ENCODE measurements at regions not wholly inside any gene's neighbourhood (a gene's known extent, or its start where the extent isn't known, plus 50 kb on each side); places are given as distances from the start of the nearest gene placed in this dataset.

DNA sequence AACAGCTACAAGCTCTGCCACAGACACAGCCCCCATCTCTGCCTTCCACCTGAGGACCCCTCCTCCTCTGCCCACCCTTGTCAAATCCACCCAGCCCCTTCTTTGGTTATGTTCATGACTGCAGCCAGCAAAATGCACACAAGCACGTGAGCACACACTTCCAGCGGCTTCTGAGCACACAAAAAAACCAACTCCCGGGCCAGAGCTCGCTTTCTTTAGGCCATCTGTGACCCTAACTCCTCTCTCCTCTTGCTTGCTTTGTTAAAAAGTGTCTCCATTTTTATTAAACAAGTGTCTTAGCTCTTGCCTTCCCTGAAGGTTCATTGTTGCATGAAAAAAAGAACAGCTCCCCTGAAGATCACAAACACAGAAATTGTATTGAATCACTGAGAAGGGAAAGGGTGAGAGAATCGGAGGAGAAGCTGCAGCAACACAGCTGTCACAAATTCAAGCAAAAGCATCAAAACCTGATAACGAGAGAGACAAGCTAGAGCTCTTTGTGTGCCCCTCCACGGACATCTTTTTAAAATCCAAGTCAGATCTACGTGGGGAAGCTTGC lies 142.1 kb downstream of the CD83 start:
- no peak overlapping the region for H3K27ac ChIP-seq (ENCODE audit: insufficient read depth in 1 of 2, low read depth in 1 of 2, low read length in 2 of 2, poor library complexity in 1 of 2, severe bottlenecking in 2 of 2)
- no peaks in the 10 kb centered on the region for H3K36me3 ChIP-seq (ENCODE audit: control insufficient read depth in 4 of 4, insufficient read depth in 4 of 4, low read length in 3 of 4)
- peaks cover 5 to 16% (median 9%) of the 10 kb centered on the region in 5 experiments for H3K9me3 ChIP-seq (ENCODE audit: control extremely low read depth in 1 of 5, control insufficient read depth in 4 of 5, insufficient read depth in 2 of 5, low read depth in 1 of 5, low read length in 4 of 5)
- no peak overlapping the region for H3K4me3 ChIP-seq (ENCODE audit: control insufficient read depth in 1 of 7, extremely low read depth in 1 of 7, insufficient read depth in 4 of 7, low read depth in 2 of 7, low read length in 6 of 7)
- no peaks in the 10 kb centered on the region for H3K4me1 ChIP-seq (ENCODE audit: control extremely low read depth in 1 of 4, control insufficient read depth in 4 of 4, insufficient read depth in 4 of 4, low read length in 3 of 4)
- ChIA-PET CTCF (interaction anchor here (0.9 to 1.1 kb wide), 2 partner anchors 9 to 11 kb away, joined by 3 read pairs; no protein-coding TSS in a partner anchor), POLR2A (no interaction called here)
- 99% methylated on average over 8 of the region's 8 CpGs for WGBS (ENCODE audit: insufficient coverage)
- no peaks in the 10 kb centered on the region for H3K27me3 ChIP-seq (replicated peaks in 2 of 5; ENCODE audit: control insufficient read depth in 4 of 5, insufficient read depth in 5 of 5, low read length in 4 of 5)
- no peak for DNase-seq

DNA sequence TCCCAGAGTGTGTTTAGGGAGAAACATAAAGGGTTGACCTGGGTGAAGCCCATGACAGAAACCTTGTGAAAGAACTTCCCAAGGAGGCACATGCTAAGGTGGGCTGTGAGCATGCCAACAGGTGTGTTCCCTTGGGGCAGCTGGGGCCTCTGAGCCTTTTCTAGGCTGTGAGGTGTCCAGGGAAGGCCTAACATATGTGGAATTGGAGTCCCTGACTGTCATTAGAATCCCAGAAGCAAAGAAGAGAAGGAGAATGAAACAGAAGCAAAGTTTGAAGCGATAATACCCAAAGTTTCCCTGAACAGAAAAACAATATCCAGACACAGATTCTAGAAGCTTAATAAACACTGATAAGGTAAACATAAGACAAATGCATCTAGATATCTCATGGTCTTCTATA lies 143.3 kb downstream of the CD83 start:
- WGBS (ENCODE audit: insufficient coverage), result no CpG with 5 or more reads among the region's 1 CpG
- Histone ChIP-seq H3K4me3 (ENCODE audit: control insufficient read depth in 1 of 7, extremely low read depth in 1 of 7, insufficient read depth in 4 of 7, low read depth in 2 of 7, low read length in 6 of 7) (no peak overlapping the region), H3K27me3 (replicated peaks in 2 of 5; ENCODE audit: control insufficient read depth in 4 of 5, insufficient read depth in 5 of 5, low read length in 4 of 5) (no peaks in the 10 kb centered on the region), H3K36me3 (ENCODE audit: control insufficient read depth in 4 of 4, insufficient read depth in 4 of 4, low read length in 3 of 4) (no peaks in the 10 kb centered on the region), H3K9me3 (ENCODE audit: control extremely low read depth in 1 of 5, control insufficient read depth in 4 of 5, insufficient read depth in 2 of 5, low read depth in 1 of 5, low read length in 4 of 5) (peaks cover 5 to 16% (median 9%) of the 10 kb centered on the region in 5 experiments), H3K27ac (ENCODE audit: insufficient read depth in 1 of 2, low read depth in 1 of 2, low read length in 2 of 2, poor library complexity in 1 of 2, severe bottlenecking in 2 of 2) (no peak overlapping the region), H3K4me1 (ENCODE audit: control extremely low read depth in 1 of 4, control insufficient read depth in 4 of 4, insufficient read depth in 4 of 4, low read length in 3 of 4) (no peaks in the 10 kb centered on the region)
- no peak for DNase-seq
- ChIA-PET POLR2A (no interaction called here), CTCF (no interaction called here)

DNA sequence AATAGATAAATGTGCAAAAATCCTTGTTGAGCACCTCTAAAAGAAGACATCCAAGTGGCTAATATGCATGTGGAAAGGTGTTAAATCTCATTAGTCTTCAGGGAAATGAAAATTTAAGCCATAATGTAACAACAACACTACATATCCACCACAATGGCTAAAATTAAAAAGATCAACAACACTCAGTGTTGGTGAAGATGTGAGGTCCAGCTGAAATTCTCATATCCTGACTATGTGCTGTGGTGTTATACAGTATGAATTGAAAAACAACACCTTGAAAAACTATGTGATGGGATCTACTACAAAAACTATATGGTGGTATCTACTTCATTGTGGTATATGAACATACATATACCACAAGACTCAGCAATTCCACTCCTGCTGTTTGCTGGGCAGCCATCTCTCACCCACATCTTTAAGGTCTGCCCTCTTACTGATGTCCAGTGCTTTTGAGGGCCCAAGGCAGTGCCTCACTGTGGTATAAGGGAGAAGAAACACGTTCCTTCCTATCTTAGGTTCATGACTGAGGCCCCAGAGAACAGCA lies 146.4 kb downstream of the CD83 start:
- Histone ChIP-seq H3K4me3 (ENCODE audit: control insufficient read depth in 1 of 7, extremely low read depth in 1 of 7, insufficient read depth in 4 of 7, low read depth in 2 of 7, low read length in 6 of 7) (no peak overlapping the region), H3K9me3 (ENCODE audit: control extremely low read depth in 1 of 5, control insufficient read depth in 4 of 5, insufficient read depth in 2 of 5, low read depth in 1 of 5, low read length in 4 of 5) (peaks cover 5 to 16% (median 9%) of the 10 kb centered on the region in 5 experiments), H3K36me3 (ENCODE audit: control insufficient read depth in 4 of 4, insufficient read depth in 4 of 4, low read length in 3 of 4) (no peaks in the 10 kb centered on the region), H3K4me1 (ENCODE audit: control extremely low read depth in 1 of 4, control insufficient read depth in 4 of 4, insufficient read depth in 4 of 4, low read length in 3 of 4) (no peaks in the 10 kb centered on the region), H3K27ac (ENCODE audit: insufficient read depth in 1 of 2, low read depth in 1 of 2, low read length in 2 of 2, poor library complexity in 1 of 2, severe bottlenecking in 2 of 2) (no peak overlapping the region), H3K27me3 (replicated peaks in 2 of 5; ENCODE audit: control insufficient read depth in 4 of 5, insufficient read depth in 5 of 5, low read length in 4 of 5) (no peaks in the 10 kb centered on the region)
- ChIA-PET CTCF (no interaction called here), POLR2A (no interaction called here)
- DNase-seq, result no peak
- WGBS (ENCODE audit: insufficient coverage), result no CpG with 5 or more reads among the region's 1 CpG

DNA sequence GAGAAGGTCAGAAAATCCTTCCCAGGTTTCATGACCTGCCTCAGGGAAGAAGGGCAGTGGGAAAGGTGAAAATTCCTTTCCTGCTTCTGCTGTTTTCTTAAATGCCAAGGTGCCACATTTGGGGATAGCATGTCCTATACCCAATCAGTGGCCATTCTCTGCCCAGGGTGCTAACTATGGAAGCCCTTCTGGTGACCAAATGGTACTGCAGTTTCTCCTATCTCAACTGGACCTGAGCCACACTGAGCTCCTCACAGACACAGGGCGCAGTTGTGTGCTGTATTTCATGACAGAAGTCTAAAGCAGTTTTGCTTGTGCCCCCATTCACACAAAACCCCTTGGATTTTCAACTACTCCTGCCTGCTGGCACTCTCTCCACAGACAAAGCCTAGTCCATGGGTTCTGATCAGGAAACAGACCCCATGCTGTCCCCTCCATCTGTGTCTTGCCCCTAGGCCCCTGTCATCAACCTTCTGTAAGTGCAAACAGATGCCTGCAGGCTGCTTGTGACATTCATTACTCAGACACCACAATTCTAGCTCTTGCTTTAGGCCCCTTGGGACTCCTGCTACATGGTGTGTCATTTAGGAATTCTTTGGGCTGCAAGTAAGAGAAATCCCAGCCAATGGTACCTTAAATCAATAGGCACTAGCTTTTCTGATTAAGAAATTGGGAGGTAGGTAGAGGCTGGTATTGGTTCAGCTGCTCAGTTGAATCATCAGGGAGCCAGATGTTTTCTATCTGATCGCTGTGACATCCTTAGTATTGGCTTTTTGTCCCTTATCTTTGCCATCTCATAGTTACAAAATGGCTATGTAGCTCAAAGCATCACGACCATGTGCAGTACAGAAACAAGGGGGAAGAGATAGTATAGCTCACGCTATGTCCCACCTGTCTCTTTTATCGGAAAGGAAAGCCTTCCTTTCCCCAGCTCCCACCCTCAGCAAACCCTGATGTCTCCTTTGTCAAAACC lies 147.8 kb downstream of the CD83 start:
- Histone ChIP-seq H3K9me3 (ENCODE audit: control extremely low read depth in 1 of 5, control insufficient read depth in 4 of 5, insufficient read depth in 2 of 5, low read depth in 1 of 5, low read length in 4 of 5) (peaks cover 5 to 16% (median 9%) of the 10 kb centered on the region in 5 experiments), H3K27me3 (replicated peaks in 2 of 5; ENCODE audit: control insufficient read depth in 4 of 5, insufficient read depth in 5 of 5, low read length in 4 of 5) (no peaks in the 10 kb centered on the region), H3K4me1 (ENCODE audit: control extremely low read depth in 1 of 4, control insufficient read depth in 4 of 4, insufficient read depth in 4 of 4, low read length in 3 of 4) (peaks cover 0 to under 1% (median 0%) of the 10 kb centered on the region in 4 experiments), H3K36me3 (ENCODE audit: control insufficient read depth in 4 of 4, insufficient read depth in 4 of 4, low read length in 3 of 4) (no peaks in the 10 kb centered on the region), H3K27ac (ENCODE audit: insufficient read depth in 1 of 2, low read depth in 1 of 2, low read length in 2 of 2, poor library complexity in 1 of 2, severe bottlenecking in 2 of 2) (no peak overlapping the region), H3K4me3 (ENCODE audit: control insufficient read depth in 1 of 7, extremely low read depth in 1 of 7, insufficient read depth in 4 of 7, low read depth in 2 of 7, low read length in 6 of 7) (no peak overlapping the region)
- no peak for DNase-seq
- 100% methylated on average over 3 of the region's 5 CpGs for WGBS (ENCODE audit: insufficient coverage)
- ChIA-PET POLR2A (no interaction called here), CTCF (no interaction called here)

DNA sequence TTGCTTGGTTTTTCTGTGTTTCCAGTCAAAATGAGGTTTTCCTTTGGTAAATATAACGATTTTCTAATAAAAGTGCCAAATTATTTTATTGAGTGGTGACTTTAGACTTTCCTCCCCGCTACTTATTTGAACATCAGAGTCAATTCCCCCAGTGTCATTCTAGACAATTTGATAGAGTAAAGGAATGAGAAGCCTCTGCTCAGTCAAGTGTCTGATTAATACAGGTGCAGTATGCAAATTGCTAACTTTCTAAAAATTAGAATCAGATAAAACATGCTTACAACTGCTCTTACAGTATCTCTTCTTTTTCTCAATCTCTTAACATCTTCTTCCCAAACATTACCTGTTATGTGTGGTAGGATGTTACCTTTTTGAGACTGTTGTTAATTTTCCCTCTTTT lies 148.7 kb downstream of the CD83 start:
- CTCF ChIA-PET, result no interaction called here
- H3K4me3 ChIP-seq (ENCODE audit: control insufficient read depth in 1 of 7, extremely low read depth in 1 of 7, insufficient read depth in 4 of 7, low read depth in 2 of 7, low read length in 6 of 7), result no peak overlapping the region
- no peaks in the 10 kb centered on the region for H3K36me3 ChIP-seq (ENCODE audit: control insufficient read depth in 4 of 4, insufficient read depth in 4 of 4, low read length in 3 of 4)
- POLR2A ChIA-PET, result no interaction called here
- peaks cover 5 to 8% (median 7%) of the 10 kb centered on the region in 4 experiments for H3K4me1 ChIP-seq (ENCODE audit: control extremely low read depth in 1 of 4, control insufficient read depth in 4 of 4, insufficient read depth in 4 of 4, low read length in 3 of 4)
- H3K27ac ChIP-seq (ENCODE audit: insufficient read depth in 1 of 2, low read depth in 1 of 2, low read length in 2 of 2, poor library complexity in 1 of 2, severe bottlenecking in 2 of 2), result no peak overlapping the region
- WGBS (ENCODE audit: insufficient coverage), result no CpG with 5 or more reads among the region's 2 CpGs
- no peak for DNase-seq
- H3K27me3 ChIP-seq (replicated peaks in 2 of 5; ENCODE audit: control insufficient read depth in 4 of 5, insufficient read depth in 5 of 5, low read length in 4 of 5), result no peaks in the 10 kb centered on the region
- peaks cover 4 to 9% (median 6%) of the 10 kb centered on the region in 5 experiments for H3K9me3 ChIP-seq (ENCODE audit: control extremely low read depth in 1 of 5, control insufficient read depth in 4 of 5, insufficient read depth in 2 of 5, low read depth in 1 of 5, low read length in 4 of 5)

DNA sequence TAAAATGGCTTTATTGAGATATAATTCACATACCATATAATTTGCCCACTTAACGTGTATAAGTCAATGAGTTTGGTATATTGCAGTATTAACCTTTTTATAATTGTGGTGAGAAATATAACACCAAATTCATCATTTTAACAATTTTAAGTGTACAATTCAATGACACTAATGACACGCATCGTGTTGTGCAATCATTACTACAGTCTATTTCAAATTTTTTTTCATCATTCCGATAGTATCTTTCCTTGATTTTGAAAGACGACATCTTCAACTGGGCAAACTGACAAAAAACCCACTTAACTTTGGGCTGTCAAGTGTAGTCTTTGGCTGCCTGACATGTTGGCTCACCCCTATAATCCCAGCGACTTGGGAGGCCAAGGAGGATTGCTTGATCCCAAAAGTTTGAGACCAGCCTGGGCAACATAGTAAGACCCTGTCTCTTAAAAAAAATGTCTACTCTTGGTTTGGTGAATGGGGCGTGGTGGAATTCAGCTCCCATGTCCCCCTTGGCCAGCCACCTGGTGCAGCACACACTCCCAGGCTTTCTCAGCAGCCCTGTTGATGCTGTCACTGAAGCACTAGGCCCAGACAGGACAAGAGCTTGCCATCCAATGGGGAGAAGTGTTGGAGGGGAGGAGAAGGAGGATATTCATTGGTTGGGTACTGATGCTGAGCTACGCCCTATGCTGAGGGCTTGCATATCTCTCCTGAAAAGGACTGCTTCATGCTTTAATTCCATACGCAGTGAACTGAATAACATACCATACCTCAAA lies 150.5 kb downstream of the CD83 start:
- CTCF ChIA-PET, result interaction anchor here (1.1 kb wide), 1 partner anchor 8 kb away, joined by 3 read pairs; no protein-coding TSS in a partner anchor

More for the DNA sequence above, 150.5 kb downstream of the CD83 start:
- Histone ChIP-seq H3K4me1 (ENCODE audit: control extremely low read depth in 1 of 4, control insufficient read depth in 4 of 4, insufficient read depth in 4 of 4, low read length in 3 of 4) (peaks cover 5 to 13% (median 9%) of the 10 kb centered on the region in 4 experiments), H3K27ac (ENCODE audit: insufficient read depth in 1 of 2, low read depth in 1 of 2, low read length in 2 of 2, poor library complexity in 1 of 2, severe bottlenecking in 2 of 2) (no peak overlapping the region), H3K36me3 (ENCODE audit: control insufficient read depth in 4 of 4, insufficient read depth in 4 of 4, low read length in 3 of 4) (no peaks in the 10 kb centered on the region), H3K4me3 (ENCODE audit: control insufficient read depth in 1 of 7, extremely low read depth in 1 of 7, insufficient read depth in 4 of 7, low read depth in 2 of 7, low read length in 6 of 7) (no peak overlapping the region), H3K27me3 (replicated peaks in 2 of 5; ENCODE audit: control insufficient read depth in 4 of 5, insufficient read depth in 5 of 5, low read length in 4 of 5) (no peaks in the 10 kb centered on the region), H3K9me3 (ENCODE audit: control extremely low read depth in 1 of 5, control insufficient read depth in 4 of 5, insufficient read depth in 2 of 5, low read depth in 1 of 5, low read length in 4 of 5) (peaks cover 4 to 17% (median 12%) of the 10 kb centered on the region in 5 experiments)
- no peak for DNase-seq
- POLR2A ChIA-PET, result no interaction called here
- 100% methylated on average over 6 of the region's 9 CpGs for WGBS (ENCODE audit: insufficient coverage)

Measured in common myeloid progenitor, CD34-positive (primary cell).